HG03060 (cell line): ENCODE measurements at regions not wholly inside any gene's neighbourhood (a gene's known extent, or its start where the extent isn't known, plus 50 kb on each side); places are given as distances from the start of the nearest gene placed in this dataset.

Experiments
- ATAC-seq: cut with Tn5 transposase; IDR thresholded peaks from one replicate; pipeline ENCODE4 v1.9.1; 2021; ENCODE audit warnings: low read depth, moderate number of reproducible peaks; ENCODE audit not compliant: unreplicated experiment

DNA sequence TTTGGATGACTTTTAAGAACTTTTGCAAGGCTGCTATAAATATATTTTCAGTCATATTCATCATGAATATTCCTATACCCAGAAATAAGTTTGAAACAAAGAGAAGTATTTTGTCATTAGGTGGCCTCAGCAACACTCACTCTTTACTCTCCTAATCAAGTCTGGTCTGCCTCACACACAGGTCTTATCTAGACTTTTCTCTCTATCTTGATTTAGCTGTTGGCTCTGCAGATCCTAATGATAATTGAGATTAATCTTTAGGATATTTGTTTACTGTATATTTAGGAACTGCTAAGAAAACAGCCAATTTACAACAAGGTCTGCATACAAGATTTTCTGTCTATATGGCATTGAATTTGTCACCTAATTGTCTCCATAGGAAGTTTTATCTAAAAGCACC, 297.6 kb downstream of the PTEN start:
- no peak for ATAC-seq

- ATAC-seq: no peak
Observed at GRCh38 chr10:88161756-88162155, 298.3 kb downstream of the PTEN start.

- no peak for ATAC-seq
Observed at GRCh38 chr10:88162852-88163251, 299.4 kb downstream of the PTEN start.

DNA sequence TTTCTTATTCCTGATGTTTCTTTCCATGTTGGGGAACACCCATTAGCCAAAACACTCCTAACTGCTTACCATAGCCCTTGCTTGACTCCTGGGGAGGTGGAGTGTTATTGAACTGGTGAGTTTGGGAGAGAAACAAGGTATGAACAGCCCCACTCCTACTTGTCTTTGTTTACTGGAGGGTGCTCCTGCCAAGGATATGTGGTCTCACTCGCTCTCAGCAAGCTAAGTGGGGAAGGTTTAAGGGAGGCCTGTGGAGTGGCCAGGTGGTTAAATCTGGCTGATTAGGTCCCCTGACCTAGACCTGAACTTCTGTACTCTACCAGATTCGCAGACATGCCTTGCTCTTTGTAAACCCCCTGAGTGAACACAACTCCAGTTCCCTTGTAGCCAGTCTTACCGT, 300.1 kb downstream of the PTEN start:
- ATAC-seq: no peak

- no peak for ATAC-seq
Observed at GRCh38 chr10:88164471-88164870, 301.0 kb downstream of the PTEN start.

DNA sequence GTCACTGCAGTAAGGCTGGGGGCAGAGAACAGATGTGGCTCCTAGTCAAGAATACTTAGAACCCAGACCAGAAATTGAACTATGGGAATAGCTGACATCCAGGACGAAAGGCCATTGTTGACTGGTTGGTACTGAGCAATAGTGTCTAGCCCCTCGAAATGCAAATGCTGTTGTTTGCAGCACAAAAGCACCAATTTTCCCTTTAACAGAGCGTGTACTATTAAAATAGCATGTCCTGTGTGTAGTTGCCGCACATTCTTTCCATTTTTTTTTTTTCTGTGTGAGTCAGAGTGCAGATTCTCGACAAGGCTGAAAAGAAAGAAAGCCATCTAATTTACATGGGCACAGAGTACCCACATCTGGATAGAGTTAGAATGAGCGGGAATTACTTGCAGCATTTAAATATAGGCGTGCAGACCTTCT, 302.4 kb downstream of the PTEN start:
- ATAC-seq: no peak

- no peak for ATAC-seq
Observed at GRCh38 chr10:88168171-88169036, 305.0 kb downstream of the PTEN start.

DNA sequence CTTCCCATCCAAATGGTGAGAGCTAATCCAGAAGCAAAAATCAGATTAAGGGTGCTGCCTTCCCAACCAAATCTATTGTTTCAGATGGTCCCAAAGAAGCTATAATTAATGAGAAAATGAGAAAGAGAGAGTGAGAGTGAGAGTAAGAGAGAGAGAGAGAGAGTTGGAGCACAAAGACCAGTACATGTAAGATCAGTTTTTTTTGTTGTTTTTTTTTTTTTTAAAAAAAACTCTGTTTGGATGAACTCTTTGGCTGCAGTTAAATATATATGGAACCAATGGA, 305.6 kb downstream of the PTEN start:
- no peak for ATAC-seq

DNA sequence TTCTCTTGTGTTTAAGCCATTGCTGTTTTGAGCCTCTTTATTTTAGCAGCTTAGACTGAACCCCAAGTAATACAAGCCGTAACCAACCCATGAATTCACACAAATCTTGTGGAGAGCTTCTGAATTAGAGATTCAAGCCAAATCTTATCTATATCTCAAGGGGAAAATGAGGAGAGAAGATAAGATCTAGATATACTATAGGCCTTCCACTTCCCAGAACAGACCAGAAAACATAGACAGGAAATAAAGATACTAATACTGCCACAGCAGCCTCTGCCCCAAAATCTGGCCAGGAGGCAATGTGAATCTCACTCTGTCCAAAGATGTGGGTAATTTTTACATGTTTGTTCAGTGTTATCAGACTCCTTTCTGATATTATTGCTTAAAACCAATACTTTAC, 307.2 kb downstream of the PTEN start:
- no peak for ATAC-seq

GRCh38 chr10:88172159-88172558, 308.7 kb downstream of the PTEN start:
- no peak for ATAC-seq

DNA sequence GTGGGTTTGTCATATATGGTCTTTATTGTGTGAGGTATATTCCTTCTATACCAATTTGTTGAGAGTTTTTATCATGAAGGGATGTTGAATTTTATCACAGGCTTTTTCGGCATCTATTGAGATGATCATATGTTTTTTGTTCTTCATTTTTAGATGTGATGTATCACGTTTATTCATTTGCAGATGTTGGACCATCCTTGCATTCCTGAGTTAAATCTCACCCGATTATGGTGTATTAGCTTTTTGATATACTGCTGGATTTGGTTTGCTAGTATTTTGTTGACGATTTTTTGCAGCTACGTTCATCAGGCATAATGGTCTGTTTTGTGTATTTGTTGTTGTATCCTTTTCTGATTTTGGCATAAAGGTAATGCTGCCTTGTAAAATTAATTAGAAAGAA, 311.0 kb downstream of the PTEN start:
- ATAC-seq: no peak

DNA sequence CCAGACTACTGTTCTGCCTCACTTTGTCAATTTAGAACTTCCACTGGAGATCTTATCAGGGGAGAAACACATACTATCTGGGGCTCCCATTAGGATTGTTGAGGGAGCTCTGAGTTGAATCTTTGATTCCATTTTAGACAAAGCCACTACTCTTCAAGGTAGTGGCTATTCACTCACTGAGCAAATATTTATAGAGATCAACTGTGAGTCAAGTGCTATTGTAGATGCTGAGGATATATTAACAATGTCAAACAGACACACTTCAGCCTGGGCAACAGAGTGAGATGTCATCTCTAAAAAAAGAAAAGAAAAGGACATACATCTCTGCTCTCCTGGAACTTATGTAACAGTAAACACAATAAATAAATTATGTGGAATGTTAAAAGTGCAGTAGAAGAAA, 315.3 kb downstream of the PTEN start:
- ATAC-seq: no peak

DNA sequence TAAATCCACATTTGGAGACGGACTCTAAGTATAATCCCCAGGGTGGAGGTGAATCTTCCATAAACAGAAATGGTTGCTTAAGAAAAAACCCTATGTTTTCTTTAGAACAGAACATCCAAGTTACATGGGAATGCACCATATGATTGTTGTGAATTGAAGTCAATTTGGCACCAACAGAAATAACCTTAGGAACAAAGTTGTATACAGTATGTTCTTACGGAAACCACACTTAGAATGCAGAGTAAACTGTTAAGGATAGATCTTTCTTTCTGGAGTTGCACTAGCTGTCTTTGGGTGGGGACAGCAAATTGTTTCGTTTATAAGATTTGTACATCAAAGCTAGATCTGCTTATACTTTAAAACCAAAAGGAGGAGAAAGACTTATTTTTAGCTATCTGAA, 316.4 kb downstream of the PTEN start:
- ATAC-seq: no peak

- no peak for ATAC-seq
Observed at GRCh38 chr10:88181902-88182600, 318.6 kb downstream of the PTEN start.

- ATAC-seq: no peak
Observed at GRCh38 chr10:88182601-88182930, 319.1 kb downstream of the PTEN start.

DNA sequence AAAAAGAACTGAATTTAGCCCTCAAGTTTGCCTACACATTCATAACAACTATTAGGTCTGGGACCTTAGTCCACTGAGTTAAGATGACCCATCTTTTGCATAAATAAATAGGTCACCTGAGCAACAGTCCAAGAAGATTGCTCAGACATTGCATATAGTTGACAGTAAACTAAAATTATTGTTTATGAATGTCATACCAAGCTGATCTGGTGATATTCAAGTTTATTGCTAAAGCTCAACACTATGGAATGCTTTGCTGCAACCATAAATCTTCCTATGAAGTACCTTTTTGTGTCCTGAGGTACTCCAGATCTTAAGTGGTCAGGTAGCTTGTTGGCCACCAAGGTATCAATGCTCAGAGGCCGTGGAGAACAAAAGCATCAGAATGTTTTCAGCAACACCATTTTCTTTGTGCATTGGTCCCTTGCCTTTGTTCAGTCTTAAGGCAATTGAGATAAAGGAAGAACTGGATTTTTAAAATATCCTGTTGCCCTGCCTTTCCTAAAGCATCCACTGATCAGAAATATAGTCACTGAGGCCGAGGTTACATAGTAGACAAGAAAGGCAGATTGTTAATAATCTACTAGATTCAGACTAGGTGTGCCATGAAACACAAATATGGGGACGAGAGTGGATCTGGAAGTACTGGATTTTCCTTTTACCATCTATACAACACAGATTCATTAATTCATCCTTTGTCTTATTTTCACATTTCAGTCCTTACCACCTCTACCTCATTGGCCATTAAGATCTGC, 321.3 kb downstream of the PTEN start:
- no peak for ATAC-seq

DNA sequence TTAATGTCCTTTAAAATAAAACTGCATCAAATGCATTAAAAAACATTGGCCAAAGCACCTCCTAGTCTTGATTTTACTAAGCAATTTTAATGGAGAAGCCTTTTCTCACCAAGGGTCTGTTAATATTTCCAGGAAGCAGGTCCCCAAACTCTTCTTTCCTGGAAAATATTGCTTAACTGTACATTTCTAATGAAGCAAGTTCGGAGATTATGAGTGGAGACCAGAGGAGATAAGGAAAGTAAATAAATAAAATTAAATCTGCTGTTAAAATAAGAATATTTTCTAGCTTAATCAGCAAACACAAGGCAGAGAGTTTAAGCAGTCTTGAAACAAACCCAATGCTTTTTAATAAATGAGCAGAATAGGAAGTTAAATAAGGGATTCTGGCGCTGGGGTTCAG, 322.4 kb downstream of the PTEN start:
- no peak for ATAC-seq

- ATAC-seq: no peak
Observed at GRCh38 chr10:88186335-88186734, 322.9 kb downstream of the PTEN start.

GRCh38 chr10:88187472-88187871, 324.0 kb downstream of the PTEN start:
- no peak for ATAC-seq

DNA sequence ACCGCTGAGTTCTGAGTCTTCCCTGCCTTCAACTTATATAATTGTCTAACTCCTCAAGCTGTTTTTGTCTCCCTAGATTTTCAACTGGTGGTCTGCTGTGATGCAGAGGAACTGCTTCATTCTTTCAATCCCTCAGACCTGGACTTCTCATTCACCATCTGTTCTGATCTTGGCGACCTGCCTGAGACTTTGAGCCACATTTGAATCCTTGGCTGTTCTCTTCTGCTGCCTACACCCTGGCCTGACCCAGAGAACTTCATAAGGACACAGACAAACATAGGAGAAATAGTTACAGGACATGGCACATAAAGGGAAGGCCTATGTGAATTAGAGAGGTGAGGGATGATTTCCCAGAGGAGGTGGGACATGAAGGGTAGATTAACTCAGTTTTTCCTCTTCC, 326.7 kb downstream of the PTEN start:
- no peak for ATAC-seq

GRCh38 chr10:88190540-88191235, 327.3 kb downstream of the PTEN start:
- no peak for ATAC-seq
